ENCODE measurements at regions not wholly inside any gene's neighbourhood (a gene's known extent, or its start where the extent isn't known, plus 50 kb on each side); places are given as distances from the start of the nearest gene placed in this dataset.

GRCh38 chr1:186747661-186748060 is 67.4 kb upstream of the PTGS2 start:
- Histone ChIP-seq H3K27ac (ENCODE audit: extremely low read depth, low read depth, low read length) (no peak overlapping the region), H3K4me1 (ENCODE audit: control insufficient read depth, insufficient read depth, low read length) (no peaks in the 10 kb centered on the region), H3K9me3 (ENCODE audit: control insufficient read depth, insufficient read depth, low read depth, low read length) (no peaks in the 10 kb centered on the region), H3K4me3 (ENCODE audit: low read depth, low read length) (no peak overlapping the region), H3K36me3 (ENCODE audit: control insufficient read depth in 2 of 2, insufficient read depth in 1 of 2, low read length in 2 of 2) (no peaks in the 10 kb centered on the region)
- POLR2A ChIA-PET, result no interaction called here
- CTCF ChIA-PET, result interaction anchor here (0.6 to 1.0 kb wide), 2 partner anchors 86 to 142 kb away, joined by 3 read pairs; no protein-coding TSS in a partner anchor
- peak; percentile 71; the same call in 1 of the 2 replicates for TF ChIP-seq TRIM28 (IDR thresholded peaks at IDR 0.05; ENCODE audit: borderline replicate concordance, low read length)
- TF ChIP-seq ZNF792 (tag by site-specific recombination; IDR thresholded peaks at IDR 0.05), result no peak
- TF ChIP-seq SETDB1 (IDR thresholded peaks at IDR 0.05; ENCODE audit: insufficient read length, low read length), result peak; percentile 70

GRCh38 chr1:186745531-186746146 is 65.4 kb upstream of the PTGS2 start:
- CTCF ChIA-PET, result interaction anchor here (1.0 kb wide), 2 partner anchors 22 to 61 kb away, joined by 5 read pairs; no protein-coding TSS in a partner anchor
- Histone ChIP-seq H3K27ac (ENCODE audit: extremely low read depth, low read depth, low read length) (no peak overlapping the region), H3K4me1 (ENCODE audit: control insufficient read depth, insufficient read depth, low read length) (no peaks in the 10 kb centered on the region), H3K36me3 (ENCODE audit: control insufficient read depth in 2 of 2, insufficient read depth in 1 of 2, low read length in 2 of 2) (no peaks in the 10 kb centered on the region), H3K9me3 (ENCODE audit: control insufficient read depth, insufficient read depth, low read depth, low read length) (no peaks in the 10 kb centered on the region), H3K4me3 (ENCODE audit: low read depth, low read length) (no peak overlapping the region)
- POLR2A ChIA-PET, result no interaction called here
- TF ChIP-seq HOXA7 (CRISPR knock-in tag; IDR thresholded peaks at IDR 0.05; ENCODE audit: borderline replicate concordance), result no peak
- TF ChIP-seq ZNF155 (tag by site-specific recombination; IDR thresholded peaks at IDR 0.05), result no peak
- TF ChIP-seq ZNF629 (tag by site-specific recombination; IDR thresholded peaks at IDR 0.05), result no peak
- TF ChIP-seq ZNF600 (tag by site-specific recombination; IDR thresholded peaks at IDR 0.05), result no peak
- no peak for TF ChIP-seq ZNF121 (tag by site-specific recombination; IDR thresholded peaks at IDR 0.05)

DNA sequence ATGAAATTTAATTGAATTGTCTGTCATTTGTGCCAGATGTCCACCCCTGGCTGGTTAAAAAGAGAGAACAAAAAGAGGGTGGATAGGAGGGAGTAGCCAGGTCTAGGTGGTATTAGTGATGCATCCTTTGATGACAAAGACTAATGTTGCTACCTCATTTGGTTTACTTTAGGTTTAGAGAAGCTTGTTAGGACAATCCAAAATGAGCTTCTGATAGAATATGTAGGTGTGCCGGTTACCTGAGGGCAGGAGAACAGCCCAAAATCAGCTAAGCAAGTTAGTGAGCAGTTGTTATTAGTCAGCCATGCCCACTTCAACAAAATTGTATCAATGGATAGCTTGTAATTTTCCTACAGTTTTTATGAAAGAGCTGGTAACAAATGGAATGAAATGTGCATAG is 61.4 kb upstream of the PTGS2 start:
- H3K27ac ChIP-seq (ENCODE audit: extremely low read depth, low read depth, low read length), result no peak overlapping the region
- no peaks in the 10 kb centered on the region for H3K9me3 ChIP-seq (ENCODE audit: control insufficient read depth, insufficient read depth, low read depth, low read length)
- TF ChIP-seq ZNF510 (tag by site-specific recombination; IDR thresholded peaks at IDR 0.05; ENCODE audit: insufficient replicate concordance) (no peak), SALL2 (tag by site-specific recombination; IDR thresholded peaks at IDR 0.05; ENCODE audit: borderline replicate concordance) (no peak), ZNF555 (tag by site-specific recombination; conservative IDR thresholded peaks at IDR 0.05) (no peak), ZNF366 (tag by site-specific recombination; conservative IDR thresholded peaks at IDR 0.05) (no peak), ZNF416 (tag by site-specific recombination; IDR thresholded peaks at IDR 0.05) (no peak), ZBTB7A (tag by site-specific recombination; IDR thresholded peaks at IDR 0.05; ENCODE audit: low read depth) (no peak)
- H3K4me3 ChIP-seq (ENCODE audit: low read depth, low read length), result no peak overlapping the region
- ChIA-PET POLR2A (no interaction called here), CTCF (no interaction called here)
- H3K36me3 ChIP-seq (ENCODE audit: control insufficient read depth in 2 of 2, insufficient read depth in 1 of 2, low read length in 2 of 2), result no peaks in the 10 kb centered on the region
- no peaks in the 10 kb centered on the region for H3K4me1 ChIP-seq (ENCODE audit: control insufficient read depth, insufficient read depth, low read length)

- H3K9me3 ChIP-seq (ENCODE audit: control insufficient read depth, insufficient read depth, low read depth, low read length), result no peaks in the 10 kb centered on the region
- H3K27ac ChIP-seq (ENCODE audit: extremely low read depth, low read depth, low read length), result no peak overlapping the region
- ChIA-PET CTCF (no interaction called here), POLR2A (no interaction called here)
- no peak overlapping the region for H3K4me3 ChIP-seq (ENCODE audit: low read depth, low read length)
- no peaks in the 10 kb centered on the region for H3K36me3 ChIP-seq (ENCODE audit: control insufficient read depth in 2 of 2, insufficient read depth in 1 of 2, low read length in 2 of 2)
- no peaks in the 10 kb centered on the region for H3K4me1 ChIP-seq (ENCODE audit: control insufficient read depth, insufficient read depth, low read length)
- TF ChIP-seq ZNF830 (tag by site-specific recombination; IDR thresholded peaks at IDR 0.05; ENCODE audit: low read depth), result no peak
- no peak for TF ChIP-seq ZNF692 (tag by site-specific recombination; IDR thresholded peaks at IDR 0.05)
- TF ChIP-seq ZNF610 (tag by site-specific recombination; IDR thresholded peaks at IDR 0.05; ENCODE audit: borderline replicate concordance), result no peak
- no peak for TF ChIP-seq BCL11A (tag by site-specific recombination; IDR thresholded peaks at IDR 0.05; ENCODE audit: low read depth)
- TF ChIP-seq ZNF239 (tag by site-specific recombination; IDR thresholded peaks at IDR 0.05), result no peak
- no peak for TF ChIP-seq TRIM28 (IDR thresholded peaks at IDR 0.05; ENCODE audit: borderline replicate concordance, low read length)
- TF ChIP-seq ZNF175 (tag by site-specific recombination; IDR thresholded peaks at IDR 0.05), result no peak
- TF ChIP-seq ZNF561 (tag by site-specific recombination; IDR thresholded peaks at IDR 0.05; ENCODE audit: borderline replicate concordance), result no peak
- TF ChIP-seq GLI2 (tag by site-specific recombination; IDR thresholded peaks at IDR 0.05; ENCODE audit: borderline replicate concordance, low read depth), result no peak
- no peak for TF ChIP-seq HOXA7 (CRISPR knock-in tag; IDR thresholded peaks at IDR 0.05; ENCODE audit: borderline replicate concordance)
- TF ChIP-seq PRDM10 (tag by site-specific recombination; IDR thresholded peaks at IDR 0.05), result no peak
These were observed 60.1 kb upstream of the PTGS2 start for GRCh38 chr1:186740324-186740723.
